ENCODE measurements at regions not wholly inside any gene's neighbourhood (a gene's known extent, or its start where the extent isn't known, plus 50 kb on each side); places are given as distances from the start of the nearest gene placed in this dataset.

- H3K9ac ChIP-seq (ENCODE audit: low read length), result no peak overlapping the region
- no peak overlapping the region for H3K4me3 ChIP-seq (ENCODE audit: low read length)
- no peaks in the 10 kb centered on the region for H3K4me1 ChIP-seq (ENCODE audit: control insufficient read depth, insufficient read depth, low read length)
- DNase-seq (ENCODE audit: low read depth), result no peak
- H3K36me3 ChIP-seq (ENCODE audit: control insufficient read depth, insufficient read depth, low read length, severe bottlenecking), result no peaks in the 10 kb centered on the region
- peaks cover 36% of the 10 kb centered on the region for H3K27me3 ChIP-seq (replicated peaks; ENCODE audit: control insufficient read depth, insufficient read depth, low read length)
- H3K9me3 ChIP-seq (ENCODE audit: control insufficient read depth, low read length), result no peaks in the 10 kb centered on the region
Measured at GRCh38 chr9:134978272-134978671, 60.6 kb upstream of the FCN1 start.

GRCh38 chr9:134980516-134980915, 62.8 kb upstream of the FCN1 start:
- no peak overlapping the region for H3K4me3 ChIP-seq (ENCODE audit: low read length)
- no peak for DNase-seq (ENCODE audit: low read depth)
- H3K4me1 ChIP-seq (ENCODE audit: control insufficient read depth, insufficient read depth, low read length), result no peaks in the 10 kb centered on the region
- no peaks in the 10 kb centered on the region for H3K36me3 ChIP-seq (ENCODE audit: control insufficient read depth, insufficient read depth, low read length, severe bottlenecking)
- no peak overlapping the region for H3K9ac ChIP-seq (ENCODE audit: low read length)
- no peaks in the 10 kb centered on the region for H3K9me3 ChIP-seq (ENCODE audit: control insufficient read depth, low read length)
- peaks cover 23% of the 10 kb centered on the region for H3K27me3 ChIP-seq (replicated peaks; ENCODE audit: control insufficient read depth, insufficient read depth, low read length)

GRCh38 chr9:134980991-134981390, 63.3 kb upstream of the FCN1 start:
- DNase-seq (ENCODE audit: low read depth), result no peak
- Histone ChIP-seq H3K4me3 (ENCODE audit: low read length) (no peak overlapping the region), H3K4me1 (ENCODE audit: control insufficient read depth, insufficient read depth, low read length) (no peaks in the 10 kb centered on the region), H3K36me3 (ENCODE audit: control insufficient read depth, insufficient read depth, low read length, severe bottlenecking) (no peaks in the 10 kb centered on the region), H3K9ac (ENCODE audit: low read length) (no peak overlapping the region), H3K9me3 (ENCODE audit: control insufficient read depth, low read length) (no peaks in the 10 kb centered on the region), H3K27me3 (replicated peaks; ENCODE audit: control insufficient read depth, insufficient read depth, low read length) (peaks cover 22% of the 10 kb centered on the region)

GRCh38 chr9:134981829-134982228, 64.1 kb upstream of the FCN1 start:
- H3K27me3 ChIP-seq (replicated peaks; ENCODE audit: control insufficient read depth, insufficient read depth, low read length), result peaks cover 22% of the 10 kb centered on the region
- no peaks in the 10 kb centered on the region for H3K36me3 ChIP-seq (ENCODE audit: control insufficient read depth, insufficient read depth, low read length, severe bottlenecking)
- DNase-seq (ENCODE audit: low read depth), result no peak
- H3K9me3 ChIP-seq (ENCODE audit: control insufficient read depth, low read length), result peaks cover under 1% of the 10 kb centered on the region
- H3K9ac ChIP-seq (ENCODE audit: low read length), result no peak overlapping the region
- H3K4me1 ChIP-seq (ENCODE audit: control insufficient read depth, insufficient read depth, low read length), result no peaks in the 10 kb centered on the region
- no peak overlapping the region for H3K4me3 ChIP-seq (ENCODE audit: low read length)

- Histone ChIP-seq H3K36me3 (ENCODE audit: control insufficient read depth, insufficient read depth, low read length, severe bottlenecking) (no peaks in the 10 kb centered on the region), H3K27me3 (replicated peaks; ENCODE audit: control insufficient read depth, insufficient read depth, low read length) (peaks cover 22% of the 10 kb centered on the region), H3K4me3 (ENCODE audit: low read length) (no peak overlapping the region), H3K9me3 (ENCODE audit: control insufficient read depth, low read length) (peaks cover 5% of the 10 kb centered on the region), H3K9ac (ENCODE audit: low read length) (no peak overlapping the region), H3K4me1 (ENCODE audit: control insufficient read depth, insufficient read depth, low read length) (no peaks in the 10 kb centered on the region)
- no peak for DNase-seq (ENCODE audit: low read depth)
Measured at GRCh38 chr9:134982311-134982710, 64.6 kb upstream of the FCN1 start.

- H3K9ac ChIP-seq (ENCODE audit: low read length), result no peak overlapping the region
- H3K27me3 ChIP-seq (replicated peaks; ENCODE audit: control insufficient read depth, insufficient read depth, low read length), result peaks cover 22% of the 10 kb centered on the region
- no peaks in the 10 kb centered on the region for H3K36me3 ChIP-seq (ENCODE audit: control insufficient read depth, insufficient read depth, low read length, severe bottlenecking)
- H3K4me3 ChIP-seq (ENCODE audit: low read length), result no peak overlapping the region
- H3K9me3 ChIP-seq (ENCODE audit: control insufficient read depth, low read length), result peaks cover 9% of the 10 kb centered on the region
- DNase-seq (ENCODE audit: low read depth), result no peak
- no peaks in the 10 kb centered on the region for H3K4me1 ChIP-seq (ENCODE audit: control insufficient read depth, insufficient read depth, low read length)
Measured at GRCh38 chr9:134983074-134983473, 65.4 kb upstream of the FCN1 start.

- no peaks in the 10 kb centered on the region for H3K36me3 ChIP-seq (ENCODE audit: control insufficient read depth, insufficient read depth, low read length, severe bottlenecking)
- peaks cover 9% of the 10 kb centered on the region for H3K9me3 ChIP-seq (ENCODE audit: control insufficient read depth, low read length)
- no peak overlapping the region for H3K4me3 ChIP-seq (ENCODE audit: low read length)
- DNase-seq (ENCODE audit: low read depth), result no peak
- H3K4me1 ChIP-seq (ENCODE audit: control insufficient read depth, insufficient read depth, low read length), result no peaks in the 10 kb centered on the region
- H3K9ac ChIP-seq (ENCODE audit: low read length), result no peak overlapping the region
- H3K27me3 ChIP-seq (replicated peaks; ENCODE audit: control insufficient read depth, insufficient read depth, low read length), result peaks cover 22% of the 10 kb centered on the region
Measured at GRCh38 chr9:134983506-134984371, 66.0 kb upstream of the FCN1 start.

GRCh38 chr9:134984372-134985265, 66.9 kb upstream of the FCN1 start:
- Histone ChIP-seq H3K9me3 (ENCODE audit: control insufficient read depth, low read length) (peaks cover 9% of the 10 kb centered on the region), H3K4me3 (ENCODE audit: low read length) (no peak overlapping the region), H3K27me3 (replicated peaks; ENCODE audit: control insufficient read depth, insufficient read depth, low read length) (peaks cover 18% of the 10 kb centered on the region), H3K9ac (ENCODE audit: low read length) (no peak overlapping the region), H3K4me1 (ENCODE audit: control insufficient read depth, insufficient read depth, low read length) (no peaks in the 10 kb centered on the region), H3K36me3 (ENCODE audit: control insufficient read depth, insufficient read depth, low read length, severe bottlenecking) (no peaks in the 10 kb centered on the region)
- DNase-seq (ENCODE audit: low read depth), result no peak

- Histone ChIP-seq H3K4me1 (ENCODE audit: control insufficient read depth, insufficient read depth, low read length) (no peaks in the 10 kb centered on the region), H3K9me3 (ENCODE audit: control insufficient read depth, low read length) (peaks cover 9% of the 10 kb centered on the region), H3K4me3 (ENCODE audit: low read length) (no peak overlapping the region), H3K36me3 (ENCODE audit: control insufficient read depth, insufficient read depth, low read length, severe bottlenecking) (no peaks in the 10 kb centered on the region), H3K9ac (ENCODE audit: low read length) (no peak overlapping the region), H3K27me3 (replicated peaks; ENCODE audit: control insufficient read depth, insufficient read depth, low read length) (peaks cover 18% of the 10 kb centered on the region)
- no peak for DNase-seq (ENCODE audit: low read depth)
Measured at GRCh38 chr9:134985451-134985850, 67.7 kb upstream of the FCN1 start.

- H3K9ac ChIP-seq (ENCODE audit: low read length), result no peak overlapping the region
- H3K9me3 ChIP-seq (ENCODE audit: control insufficient read depth, low read length), result peaks cover 9% of the 10 kb centered on the region
- no peak for DNase-seq (ENCODE audit: low read depth)
- H3K36me3 ChIP-seq (ENCODE audit: control insufficient read depth, insufficient read depth, low read length, severe bottlenecking), result no peaks in the 10 kb centered on the region
- H3K4me1 ChIP-seq (ENCODE audit: control insufficient read depth, insufficient read depth, low read length), result no peaks in the 10 kb centered on the region
- peaks cover 11% of the 10 kb centered on the region for H3K27me3 ChIP-seq (replicated peaks; ENCODE audit: control insufficient read depth, insufficient read depth, low read length)
- H3K4me3 ChIP-seq (ENCODE audit: low read length), result no peak overlapping the region
Measured at GRCh38 chr9:134986957-134987356, 69.2 kb upstream of the FCN1 start.

- no peaks in the 10 kb centered on the region for H3K36me3 ChIP-seq (ENCODE audit: control insufficient read depth, insufficient read depth, low read length, severe bottlenecking)
- H3K9me3 ChIP-seq (ENCODE audit: control insufficient read depth, low read length), result peaks cover 9% of the 10 kb centered on the region
- DNase-seq (ENCODE audit: low read depth), result no peak
- no peaks in the 10 kb centered on the region for H3K4me1 ChIP-seq (ENCODE audit: control insufficient read depth, insufficient read depth, low read length)
- H3K27me3 ChIP-seq (replicated peaks; ENCODE audit: control insufficient read depth, insufficient read depth, low read length), result peaks cover 8% of the 10 kb centered on the region
- no peak overlapping the region for H3K9ac ChIP-seq (ENCODE audit: low read length)
- no peak overlapping the region for H3K4me3 ChIP-seq (ENCODE audit: low read length)
Measured at GRCh38 chr9:134987376-134987775, 69.7 kb upstream of the FCN1 start.

Data from adipocyte (in vitro differentiated cells).